GM23248 (cell line): ENCODE measurements at regions not wholly inside any gene's neighbourhood (a gene's known extent, or its start where the extent isn't known, plus 50 kb on each side); places are given as distances from the start of the nearest gene placed in this dataset.

Source experiments
- DNase-seq: peaks from one replicate; pipeline ENCODE4 v3.0.0-alpha.2; 2015
- H2AFZ ChIP-seq: fragments of 200-600 bp; sonication (generic); 2 replicates; pipeline ENCODE4 v1.6.1; 2016; ENCODE audit warnings: antibody characterized with exemption
- H3F3A ChIP-seq: fragments of 200-600 bp; sonication (generic); 2 replicates; pipeline ENCODE4 v1.6.1; 2016; ENCODE audit warnings: mild to moderate bottlenecking, antibody characterized with exemption, mixed run types; ENCODE audit not compliant: insufficient read depth
- H3K27ac ChIP-seq: fragments of 200-600 bp; sonication (generic); 2 replicates; pipeline ENCODE4 v1.5.1; 2016; ENCODE audit warnings: mild to moderate bottlenecking
- H3K27me3 ChIP-seq: fragments of 200-600 bp; sonication (generic); replicated peaks from 2 replicates; pipeline ENCODE4 v1.6.1; 2016; ENCODE audit warnings: mild to moderate bottlenecking; ENCODE audit not compliant: insufficient read depth
- H3K36me3 ChIP-seq: fragments of 200-600 bp; sonication (generic); 2 replicates; pipeline ENCODE4 v1.6.1; 2016; ENCODE audit warnings: low read depth, mild to moderate bottlenecking
- H3K4me1 ChIP-seq: fragments of 200-600 bp; sonication (generic); 2 replicates; pipeline ENCODE4 v1.6.1; 2016; ENCODE audit warnings: mild to moderate bottlenecking; ENCODE audit not compliant: insufficient read depth
- H3K4me2 ChIP-seq: fragments of 200-600 bp; sonication (generic); one replicate; pipeline ENCODE4 v1.6.1; 2016; ENCODE audit warnings: mild to moderate bottlenecking; ENCODE audit not compliant: unreplicated experiment
- H3K4me3 ChIP-seq: fragments of 200-600 bp; sonication (generic); 2 replicates; pipeline ENCODE4 v1.5.1; 2016; ENCODE audit warnings: mild to moderate bottlenecking
- H3K79me2 ChIP-seq: fragments of 200-600 bp; sonication (generic); 2 replicates; pipeline ENCODE4 v1.6.1; 2016; ENCODE audit warnings: mild to moderate bottlenecking; ENCODE audit not compliant: insufficient read depth
- H3K9ac ChIP-seq: fragments of 200-600 bp; sonication (generic); 2 replicates; pipeline ENCODE4 v1.6.1; 2016; ENCODE audit warnings: mild to moderate bottlenecking
- H3K9me2 ChIP-seq: fragments of 200-600 bp; sonication (generic); 2 replicates; pipeline ENCODE4 v1.6.1; 2016; ENCODE audit warnings: mixed run types, mild to moderate bottlenecking, moderate library complexity; ENCODE audit not compliant: insufficient read depth
- H3K9me3 ChIP-seq: fragments of 200-600 bp; sonication (generic); one replicate; pipeline ENCODE4 v1.6.1; 2017; ENCODE audit warnings: low read depth
- H4K20me1 ChIP-seq: fragments of 200-600 bp; sonication (generic); 2 replicates; pipeline ENCODE4 v1.6.0; 2016; ENCODE audit not compliant: insufficient read depth
- EZH2 ChIP-seq: fragments of 200-600 bp; sonication (generic); IDR thresholded peaks from 2 replicates; pipeline ENCODE4 v1.6.1; 2018; ENCODE audit warnings: antibody characterized with exemption, mild to moderate bottlenecking; ENCODE audit not compliant: insufficient read depth, poor library complexity, severe bottlenecking
- EZH2phosphoT487 ChIP-seq: fragments of 200-600 bp; sonication (generic); IDR thresholded peaks from 2 replicates; pipeline ENCODE4 v1.6.1; 2018; ENCODE audit warnings: antibody characterized with exemption, moderate library complexity, mild to moderate bottlenecking, low read depth; ENCODE audit not compliant: insufficient read depth
- whole genome bisulfite sequencing, 2 experiments: methylation state at CpG; one replicate each; pipeline ENCODE4 v1.1.6; 2015 to 2017; ENCODE audit warnings: low lambda C conversion rate in 2 of 2, low coverage in 1 of 2; ENCODE audit errors: missing lambda C conversion rate in 2 of 2; 5-methylcytosine and 5-hydroxymethylcytosine counted together
- in situ Hi-C: fragments of 300-500 bp; cut with MboI; formaldehyde crosslinking; loops from 2 replicates; pipeline ENCODE4 v1.15.0; 2020

DNA sequence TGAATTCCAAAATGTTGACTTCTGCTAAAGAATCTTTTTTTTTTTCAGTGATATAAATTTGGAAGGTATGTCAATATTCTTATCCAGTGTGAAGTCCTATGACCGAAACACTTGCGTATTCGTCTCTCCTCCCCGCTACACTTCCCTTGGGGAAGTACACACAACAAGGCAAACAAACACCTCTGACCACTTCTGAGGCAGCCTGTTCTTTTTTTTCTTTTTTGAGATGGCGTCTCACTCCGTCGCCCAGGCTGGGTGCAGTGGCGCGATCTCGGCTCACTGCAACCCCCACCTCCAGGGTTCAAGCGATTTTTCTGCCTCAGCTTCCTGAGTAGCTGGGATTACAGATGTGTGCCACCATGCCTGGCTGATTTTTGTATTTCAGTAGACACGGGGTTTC, 78.1 kb upstream of the DHRSX start:
- in situ Hi-C loops: no loop called here
- Histone ChIP-seq H3K36me3 (no peaks in the 10 kb centered on the region), H3K27ac (no peak overlapping the region), H3K4me2 (no peak overlapping the region), H3K27me3 (peaks cover 23% of the 10 kb centered on the region), H4K20me1 (no peaks in the 10 kb centered on the region), H3F3A (no peaks in the 10 kb centered on the region), H3K4me1 (no peaks in the 10 kb centered on the region), H3K9ac (no peak overlapping the region), H3K4me3 (no peak overlapping the region), H3K9me3 (no peaks in the 10 kb centered on the region), H2AFZ (no peak overlapping the region), H3K9me2 (no peaks in the 10 kb centered on the region), H3K79me2 (no peaks in the 10 kb centered on the region)
- TF ChIP-seq EZH2 (no peak), EZH2phosphoT487 (no peak)
- WGBS, 2 experiments: 81 to 93% methylated on average over 11 to 12 of the region's 12 CpGs
- no peak for DNase-seq

GRCh38 chrX:2577844-2578466, 77.2 kb upstream of the DHRSX start:
- Histone ChIP-seq H3K9me3 (no peaks in the 10 kb centered on the region), H3F3A (no peaks in the 10 kb centered on the region), H3K4me3 (no peak overlapping the region), H3K27me3 (peaks cover 16% of the 10 kb centered on the region), H4K20me1 (no peaks in the 10 kb centered on the region), H3K4me1 (no peaks in the 10 kb centered on the region), H2AFZ (peak overlapping the region; percentile 75), H3K36me3 (no peaks in the 10 kb centered on the region), H3K79me2 (no peaks in the 10 kb centered on the region), H3K4me2 (peak overlapping the region; percentile 18), H3K9me2 (no peaks in the 10 kb centered on the region), H3K9ac (no peak overlapping the region), H3K27ac (no peak overlapping the region)
- 33 to 40% methylated on average over 15 of the region's 15 CpGs for WGBS, 2 experiments
- in situ Hi-C loops: no loop called here
- TF ChIP-seq EZH2 (no peak), EZH2phosphoT487 (no peak)
- peak; percentile 37 for DNase-seq

DNA sequence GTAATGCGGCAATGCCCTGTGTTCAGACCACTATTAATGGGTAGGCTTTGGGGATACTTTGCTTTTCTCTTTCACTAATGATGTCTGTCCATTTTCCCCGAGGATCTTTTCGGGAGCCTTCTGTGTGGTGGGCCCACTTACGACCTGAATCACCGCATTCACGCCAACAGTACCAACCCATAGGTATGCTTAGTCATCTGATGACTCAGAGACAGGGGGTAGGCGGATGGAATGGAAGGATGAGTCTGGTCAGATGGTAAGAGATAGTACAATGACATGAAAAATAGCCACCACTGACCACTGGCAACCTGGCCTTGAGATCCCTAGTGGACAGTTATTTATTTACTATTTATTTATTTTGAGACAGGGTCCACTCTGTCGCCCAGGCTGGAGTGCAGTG, 76.0 kb upstream of the DHRSX start:
- no peak for TF ChIP-seq EZH2
- TF ChIP-seq EZH2phosphoT487: no peak
- peak; percentile 22 for DNase-seq

GRCh38 chrX:2574271-2574670, 73.5 kb upstream of the DHRSX start:
- Histone ChIP-seq H3K4me1 (no peaks in the 10 kb centered on the region), H3K36me3 (no peaks in the 10 kb centered on the region), H3K27me3 (no peaks in the 10 kb centered on the region), H4K20me1 (no peaks in the 10 kb centered on the region), H3K27ac (no peak overlapping the region), H3K4me2 (no peak overlapping the region), H3K4me3 (no peak overlapping the region), H2AFZ (no peak overlapping the region), H3K9ac (no peak overlapping the region), H3F3A (no peaks in the 10 kb centered on the region), H3K79me2 (no peaks in the 10 kb centered on the region), H3K9me3 (no peaks in the 10 kb centered on the region), H3K9me2 (no peaks in the 10 kb centered on the region)
- TF ChIP-seq EZH2phosphoT487 (no peak), EZH2 (no peak)
- no peak for DNase-seq
- in situ Hi-C loops: no loop called here
- 62 to 63% methylated on average over 6 of the region's 6 CpGs for WGBS, 2 experiments

More for the DNA sequence above, 76.0 kb upstream of the DHRSX start:
- H3K4me3 ChIP-seq: no peak overlapping the region
- peaks cover 6% of the 10 kb centered on the region for H3K27me3 ChIP-seq
- H2AFZ ChIP-seq: no peak overlapping the region
- no peak overlapping the region for H3K4me2 ChIP-seq
- H3K4me1 ChIP-seq: no peaks in the 10 kb centered on the region
- H4K20me1 ChIP-seq: no peaks in the 10 kb centered on the region
- H3F3A ChIP-seq: no peaks in the 10 kb centered on the region
- no peaks in the 10 kb centered on the region for H3K9me2 ChIP-seq
- no peaks in the 10 kb centered on the region for H3K36me3 ChIP-seq
- H3K9me3 ChIP-seq: no peaks in the 10 kb centered on the region
- in situ Hi-C loops: no loop called here
- H3K9ac ChIP-seq: no peak overlapping the region
- no peaks in the 10 kb centered on the region for H3K79me2 ChIP-seq
- 76 to 84% methylated on average over 8 of the region's 8 CpGs for WGBS, 2 experiments
- no peak overlapping the region for H3K27ac ChIP-seq

DNA sequence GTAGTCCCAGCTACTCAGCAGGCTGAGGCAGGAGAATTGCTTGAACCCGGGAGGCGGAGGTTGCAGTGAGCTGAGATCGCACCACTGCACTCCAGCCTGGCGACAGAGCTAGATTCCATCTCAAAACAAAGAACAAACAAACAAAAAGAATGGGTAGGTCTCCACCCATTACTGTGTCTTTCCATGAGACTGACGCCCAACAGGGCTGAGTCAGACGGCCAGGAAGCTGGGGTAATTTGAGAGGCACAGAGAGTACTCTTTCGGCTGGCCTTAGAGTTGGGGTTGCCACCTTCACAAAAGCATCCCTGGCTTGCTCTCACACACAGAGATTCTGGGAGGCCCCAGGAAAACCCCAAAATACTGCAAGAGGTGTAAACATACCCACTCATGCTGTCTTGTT, 72.0 kb upstream of the DHRSX start:
- Histone ChIP-seq H4K20me1 (no peaks in the 10 kb centered on the region), H3K79me2 (no peaks in the 10 kb centered on the region), H3K36me3 (no peaks in the 10 kb centered on the region), H3K9me3 (no peaks in the 10 kb centered on the region), H3K4me3 (no peak overlapping the region), H3F3A (no peaks in the 10 kb centered on the region), H3K27ac (no peak overlapping the region), H3K9me2 (no peaks in the 10 kb centered on the region), H3K4me1 (no peaks in the 10 kb centered on the region), H2AFZ (peak overlapping the region; percentile 38; the same call in 1 of the 2 replicates), H3K27me3 (0 out of 2 replicates have a peak, but pooled peaks cover under 1% of the 10 kb centered on the region), H3K4me2 (no peak overlapping the region), H3K9ac (no peak overlapping the region)
- 6 to 11% methylated on average over 7 of the region's 7 CpGs for WGBS, 2 experiments
- no peak for TF ChIP-seq EZH2phosphoT487
- TF ChIP-seq EZH2: no peak
- in situ Hi-C loops: no loop called here
- DNase-seq: peak; percentile 74
